GM12865 (cell line): ENCODE measurements at regions not wholly inside any gene's neighbourhood (a gene's known extent, or its start where the extent isn't known, plus 50 kb on each side); places are given as distances from the start of the nearest gene placed in this dataset.
"Not testable (repeated sequence)": the region's sequence is repeated elsewhere in the genome, so short reads cannot be mapped to it uniquely, and the experiment has no call there.

Experiments used
- DNase-seq: peaks from one replicate; pipeline ENCODE4 v3.0.0; 2010; ENCODE audit warnings: low read depth
- H3K4me3 ChIP-seq: 2 replicates; pipeline ENCODE4 v1.5.1; 2011; ENCODE audit warnings: mild to moderate bottlenecking, low read depth, low read length, control low read depth
- CTCF ChIP-seq: IDR thresholded peaks from 2 replicates; pipeline ENCODE4 v1.5.1; 2011; ENCODE audit warnings: low read length, control low read depth, low read depth, inconsistent platforms; ENCODE audit not compliant: insufficient read depth; ENCODE audit errors: missing control alignments

- no peak overlapping the region for H3K4me3 ChIP-seq
- no peak for TF ChIP-seq CTCF
- DNase-seq, result no peak
These were observed 199.5 kb upstream of the ASCC3 start for GRCh38 chr6:101080597-101080996.

GRCh38 chr6:101083533-101084175 lies 202.5 kb upstream of the ASCC3 start:
- DNase-seq, result no peak
- TF ChIP-seq CTCF, result no peak
- no peak overlapping the region for H3K4me3 ChIP-seq

GRCh38 chr6:101085327-101085726 lies 204.2 kb upstream of the ASCC3 start:
- no peak for TF ChIP-seq CTCF
- H3K4me3 ChIP-seq, result no peak overlapping the region
- no peak for DNase-seq

GRCh38 chr6:101086473-101086872 lies 205.3 kb upstream of the ASCC3 start:
- H3K4me3 ChIP-seq, result no peak overlapping the region
- no peak for TF ChIP-seq CTCF
- DNase-seq, result no peak

GRCh38 chr6:101088594-101088993 lies 207.5 kb upstream of the ASCC3 start:
- no peak for TF ChIP-seq CTCF
- no peak overlapping the region for H3K4me3 ChIP-seq
- DNase-seq, result no peak

GRCh38 chr6:101089640-101090039 lies 208.5 kb upstream of the ASCC3 start:
- H3K4me3 ChIP-seq, result no peak overlapping the region
- DNase-seq, result no peak
- TF ChIP-seq CTCF, result no peak

GRCh38 chr6:101090281-101090680 lies 209.2 kb upstream of the ASCC3 start:
- TF ChIP-seq CTCF, result no peak
- no peak overlapping the region for H3K4me3 ChIP-seq

GRCh38 chr6:101098605-101099004 lies 217.5 kb upstream of the ASCC3 start:
- not testable (repeated sequence) for H3K4me3 ChIP-seq, DNase-seq

More at GRCh38 chr6:101090281-101090680, 209.2 kb upstream of the ASCC3 start:
- DNase-seq, result no peak
